H9 (cell line): ENCODE measurements at regions not wholly inside any gene's neighbourhood (a gene's known extent, or its start where the extent isn't known, plus 50 kb on each side); places are given as distances from the start of the nearest gene placed in this dataset.

Experiments
- DNase-seq: peaks from one replicate; pipeline ENCODE4 v3.0.0-alpha.2; 2017
- H2AFZ ChIP-seq: one replicate; pipeline ENCODE4 v1.6.1; 2013; ENCODE audit warnings: mild to moderate bottlenecking, low read length, control low read depth, moderate library complexity
- H2AK5ac ChIP-seq: 2 replicates; pipeline ENCODE4 v1.6.1; 2013; ENCODE audit warnings: low read length, control low read depth, mixed read lengths; ENCODE audit not compliant: insufficient read length
- H2BK120ac ChIP-seq: one replicate; pipeline ENCODE4 v1.6.1; 2013; ENCODE audit warnings: low read depth, mild to moderate bottlenecking, low read length, control low read depth, inconsistent platforms; ENCODE audit not compliant: poor library complexity, severe bottlenecking
- H2BK12ac ChIP-seq: 2 replicates; pipeline ENCODE4 v1.6.1; 2013; ENCODE audit warnings: low read length, control low read depth, mixed read lengths, low read depth; ENCODE audit not compliant: insufficient read length
- H2BK15ac ChIP-seq: 2 replicates; pipeline ENCODE4 v1.6.1; 2013; ENCODE audit warnings: low read depth, low read length, control low read depth
- H2BK20ac ChIP-seq: one replicate; pipeline ENCODE4 v1.6.1; 2013; ENCODE audit warnings: low read depth, mild to moderate bottlenecking, low read length, control low read depth, inconsistent platforms; ENCODE audit not compliant: poor library complexity, severe bottlenecking
- H2BK5ac ChIP-seq: 2 replicates; pipeline ENCODE4 v1.6.1; 2013; ENCODE audit warnings: low read length, control low read depth, mixed read lengths; ENCODE audit not compliant: insufficient read length
- H3K14ac ChIP-seq: 2 replicates; pipeline ENCODE4 v1.6.1; 2013; ENCODE audit warnings: low read length, control low read depth; ENCODE audit not compliant: insufficient read depth
- H3K18ac ChIP-seq: 2 replicates; pipeline ENCODE4 v1.6.1; 2013; ENCODE audit warnings: low read depth, mild to moderate bottlenecking, mixed read lengths, low read length, control low read depth; ENCODE audit not compliant: insufficient read length
- H3K23ac ChIP-seq: 2 replicates; pipeline ENCODE4 v1.6.1; 2013; ENCODE audit warnings: low read length, control low read depth, mixed read lengths, low read depth; ENCODE audit not compliant: insufficient read length
- H3K23me2 ChIP-seq: 2 replicates; pipeline ENCODE4 v1.6.1; 2013; ENCODE audit warnings: low read depth, mild to moderate bottlenecking, mixed read lengths, low read length, control low read depth; ENCODE audit not compliant: insufficient read length, poor library complexity, severe bottlenecking
- H3K27ac ChIP-seq: 2 replicates; pipeline ENCODE4 v1.5.1; 2013; ENCODE audit warnings: low read length, control low read depth, mixed read lengths, low read depth; ENCODE audit not compliant: insufficient read length
- H3K27me3 ChIP-seq: 2 replicates; pipeline ENCODE4 v1.6.1; 2013; ENCODE audit warnings: low read length, control low read depth, inconsistent platforms; ENCODE audit not compliant: insufficient read depth
- H3K4ac ChIP-seq: 2 replicates; pipeline ENCODE4 v1.6.1; 2013; ENCODE audit warnings: low read depth, mild to moderate bottlenecking, control low read depth, inconsistent platforms, low read length, moderate library complexity
- H3K4me1 ChIP-seq: 2 replicates; pipeline ENCODE4 v1.6.1; 2013; ENCODE audit warnings: low read length, control low read depth, inconsistent platforms; ENCODE audit not compliant: insufficient read depth
- H3K4me2 ChIP-seq: 2 replicates; pipeline ENCODE4 v1.6.1; 2013; ENCODE audit warnings: low read length, control low read depth, mixed read lengths; ENCODE audit not compliant: insufficient read length, insufficient read depth
- H3K56ac ChIP-seq: 2 replicates; pipeline ENCODE4 v1.6.1; 2013; ENCODE audit warnings: low read depth, mild to moderate bottlenecking, mixed read lengths, low read length, control low read depth; ENCODE audit not compliant: insufficient read length
- H3K79me1 ChIP-seq: 2 replicates; pipeline ENCODE4 v1.6.1; 2013; ENCODE audit warnings: low read depth, mild to moderate bottlenecking, moderate library complexity, low read length, control low read depth, inconsistent platforms; ENCODE audit not compliant: insufficient read depth, poor library complexity, severe bottlenecking
- H3K79me2 ChIP-seq: 2 replicates; pipeline ENCODE4 v1.6.1; 2013; ENCODE audit warnings: low read length, control low read depth, inconsistent platforms; ENCODE audit not compliant: insufficient read depth
- H3K9ac ChIP-seq: 2 replicates; pipeline ENCODE4 v1.6.1; 2013; ENCODE audit warnings: low read length, control low read depth, mixed read lengths; ENCODE audit not compliant: insufficient read length; ENCODE audit errors: extremely low read depth
- H3K9me3 ChIP-seq: one replicate; pipeline ENCODE4 v1.6.1; 2013; ENCODE audit warnings: low read depth, low read length, inconsistent platforms; ENCODE audit not compliant: control insufficient read depth
- H3T11ph ChIP-seq: one replicate; pipeline ENCODE4 v1.6.1; 2013; ENCODE audit warnings: mild to moderate bottlenecking, low read length, control low read depth, inconsistent platforms
- H4K20me1 ChIP-seq: one replicate; pipeline ENCODE4 v1.6.1; 2013; ENCODE audit not compliant: control insufficient read depth, insufficient read length, insufficient read depth
- H4K5ac ChIP-seq: 2 replicates; pipeline ENCODE4 v1.6.1; 2013; ENCODE audit warnings: low read depth, mild to moderate bottlenecking, mixed read lengths, low read length, control low read depth; ENCODE audit not compliant: insufficient read length
- H4K8ac ChIP-seq: replicated peaks from 2 replicates; pipeline ENCODE4 v1.6.1; 2013; ENCODE audit warnings: low read length, control low read depth, mixed read lengths, low read depth; ENCODE audit not compliant: insufficient read length
- H4K91ac ChIP-seq: 2 replicates; pipeline ENCODE4 v1.6.1; 2013; ENCODE audit warnings: low read depth, mild to moderate bottlenecking, moderate library complexity, mixed read lengths, low read length, control low read depth; ENCODE audit not compliant: insufficient read length
- H3K27ac Mint-ChIP-seq, 3 experiments: 2 replicates in 2 of 3; 3 replicates in 1 of 3; pipeline ENCODE4 v1.8.0; 2020 to 2021; ENCODE audit warnings: mixed read lengths in 3 of 3, mild to moderate bottlenecking in 1 of 3, moderate library complexity in 1 of 3
- H3K27me3 Mint-ChIP-seq: 2 replicates; pipeline ENCODE4 v1.8.0; 2021; ENCODE audit warnings: low read depth, mild to moderate bottlenecking, moderate library complexity, mixed read lengths
- H3K36me3 Mint-ChIP-seq, 3 experiments: 2 replicates in 2 of 3; 3 replicates in 1 of 3; pipeline ENCODE4 v1.8.0; 2020 to 2021; ENCODE audit warnings: low read depth in 3 of 3, mixed read lengths in 3 of 3; ENCODE audit not compliant: insufficient read depth in 1 of 3
- H3K4me1 Mint-ChIP-seq, 2 experiments: 2 replicates each; pipeline ENCODE4 v1.8.0; 2020; ENCODE audit warnings: mixed read lengths in 2 of 2
- H3K4me3 Mint-ChIP-seq, 2 experiments: 2 replicates in 1 of 2; 3 replicates in 1 of 2; pipeline ENCODE4 v1.8.0; 2020 to 2021; ENCODE audit warnings: mild to moderate bottlenecking in 2 of 2, mixed read lengths in 2 of 2, moderate library complexity in 1 of 2
- H3K9me3 Mint-ChIP-seq, 2 experiments: 2 replicates in 1 of 2; 3 replicates in 1 of 2; pipeline ENCODE4 v1.8.0; 2020; ENCODE audit warnings: mild to moderate bottlenecking in 2 of 2, mixed read lengths in 2 of 2, moderate library complexity in 1 of 2
- CTCF ChIP-seq: fragments of 200-600 bp; sonication (generic); conservative IDR thresholded peaks from 3 replicates; pipeline ENCODE4 v1.8.0; 2021; ENCODE audit warnings: antibody characterized with exemption, mild to moderate bottlenecking
- WGBS: extraction: QIAGEN DNeasy Blood & Tissue Kit; methylation state at CpG from one replicate; pipeline ENCODE4 v1.1.7; 2013; ENCODE audit warnings: missing lambda C conversion rate, low lambda C conversion rate, mixed read lengths; ENCODE audit not compliant: insufficient read length; ENCODE audit errors: extremely low coverage; 5-methylcytosine and 5-hydroxymethylcytosine counted together

GRCh38 chr15:77734306-77734705, 101.6 kb upstream of the LINGO1 start:
- Histone ChIP-seq H3K79me1 (no peaks in the 10 kb centered on the region), H2BK5ac (no peak overlapping the region), H3K4me1 (peaks cover 2% of the 10 kb centered on the region; the same call in 1 of the 2 replicates), H4K5ac (no peak overlapping the region), H3K14ac (no peak overlapping the region), H3K9ac (no peak overlapping the region), H3K79me2 (no peaks in the 10 kb centered on the region), H2BK12ac (no peak overlapping the region), H3T11ph (no peak overlapping the region), H3K4me2 (no peak overlapping the region), H3K23ac (no peak overlapping the region), H3K23me2 (peaks cover 3% of the 10 kb centered on the region), H4K8ac (no peak overlapping the region), H4K20me1 (no peaks in the 10 kb centered on the region), H3K27me3 (no peaks in the 10 kb centered on the region), H2AFZ (no peak overlapping the region), H3K56ac (no peak overlapping the region), H2BK15ac (no peak overlapping the region), H3K27ac (no peak overlapping the region), H4K91ac (no peak overlapping the region), H3K9me3 (no peaks in the 10 kb centered on the region), H2AK5ac (no peak overlapping the region), H3K18ac (no peak overlapping the region), H3K4ac (no peak overlapping the region), H2BK20ac (no peak overlapping the region), H2BK120ac (no peak overlapping the region)
- peaks cover 30% of the 10 kb centered on the region for H3K27me3 Mint-ChIP-seq
- H3K4me1 Mint-ChIP-seq = peaks cover 24 to 37% of the 10 kb centered on the region in 2 experiments
- no CpG with 5 or more reads among the region's 2 CpGs for WGBS
- no peak overlapping the region for H3K27ac Mint-ChIP-seq
- H3K9me3 Mint-ChIP-seq = no peaks in the 10 kb centered on the region
- no peak for DNase-seq
- no peak overlapping the region for H3K4me3 Mint-ChIP-seq
- TF ChIP-seq CTCF = no peak
- H3K36me3 Mint-ChIP-seq = no peaks in the 10 kb centered on the region
